ENCODE measurements at regions not wholly inside any gene's neighbourhood (a gene's known extent, or its start where the extent isn't known, plus 50 kb on each side); places are given as distances from the start of the nearest gene placed in this dataset.

DNA sequence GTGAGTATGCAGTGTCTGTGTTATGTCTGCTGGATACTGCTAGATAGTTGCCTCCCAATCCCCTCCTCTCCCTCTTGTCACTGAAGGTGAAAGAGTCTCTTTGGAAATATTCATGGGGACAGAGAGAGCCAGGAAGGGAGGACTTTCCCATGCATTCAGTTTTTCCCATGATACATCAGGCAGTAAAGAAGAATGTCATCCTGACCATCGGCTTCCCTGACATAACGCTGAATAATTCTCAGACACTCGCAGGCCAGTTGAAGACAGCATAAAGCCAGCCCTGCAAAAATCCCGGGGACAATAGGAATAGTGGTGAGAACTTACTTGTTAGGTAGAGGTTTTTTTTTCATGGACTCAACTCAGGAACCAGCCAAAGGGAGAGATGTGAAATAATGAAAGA lies 58.1 kb downstream of the KLF4 start:
- DNase-seq (ENCODE audit: low read depth in 2 of 2), result no peak

DNA sequence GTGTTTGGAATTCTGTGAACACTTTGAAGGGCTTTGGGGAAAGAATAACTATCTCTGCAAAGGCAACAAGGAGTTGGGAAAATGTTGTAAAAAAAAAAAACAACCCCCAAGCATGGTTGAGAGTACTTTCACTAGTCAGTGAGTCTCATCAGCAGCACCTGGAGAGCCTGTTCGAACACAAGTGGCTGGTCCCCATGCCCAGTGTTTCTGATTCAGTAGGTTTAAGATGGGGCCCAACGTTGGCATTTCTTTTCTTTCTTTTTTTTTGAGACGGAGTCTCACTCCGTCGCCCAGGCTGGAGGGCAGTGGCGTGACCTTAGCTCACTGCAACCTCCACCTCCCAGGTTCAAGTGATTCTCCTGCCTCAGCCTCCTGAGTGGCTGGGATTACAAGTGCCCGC lies 59.5 kb downstream of the KLF4 start:
- no peak for DNase-seq (ENCODE audit: low read depth in 2 of 2)

DNA sequence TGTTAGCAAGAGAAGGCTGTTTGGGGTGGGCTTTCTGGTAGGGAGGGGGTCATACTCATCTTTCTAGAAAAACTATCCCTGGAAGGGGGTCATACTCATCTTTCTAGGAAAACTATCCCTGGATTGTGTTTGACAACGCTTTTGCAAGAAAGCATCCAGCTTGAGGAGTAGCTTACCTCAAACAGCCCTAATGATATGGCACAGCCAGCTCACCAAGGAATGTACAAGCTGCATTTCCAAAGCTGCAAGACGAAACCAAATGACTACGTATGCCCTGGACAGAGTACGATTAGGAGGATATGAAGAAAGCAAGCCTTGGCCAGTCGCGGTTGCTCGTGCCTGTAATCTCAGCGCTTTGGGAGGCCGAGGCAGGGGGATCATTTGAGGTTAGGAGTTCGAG lies 63.4 kb downstream of the KLF4 start:
- DNase-seq (ENCODE audit: low read depth in 2 of 2), result no peak

DNA sequence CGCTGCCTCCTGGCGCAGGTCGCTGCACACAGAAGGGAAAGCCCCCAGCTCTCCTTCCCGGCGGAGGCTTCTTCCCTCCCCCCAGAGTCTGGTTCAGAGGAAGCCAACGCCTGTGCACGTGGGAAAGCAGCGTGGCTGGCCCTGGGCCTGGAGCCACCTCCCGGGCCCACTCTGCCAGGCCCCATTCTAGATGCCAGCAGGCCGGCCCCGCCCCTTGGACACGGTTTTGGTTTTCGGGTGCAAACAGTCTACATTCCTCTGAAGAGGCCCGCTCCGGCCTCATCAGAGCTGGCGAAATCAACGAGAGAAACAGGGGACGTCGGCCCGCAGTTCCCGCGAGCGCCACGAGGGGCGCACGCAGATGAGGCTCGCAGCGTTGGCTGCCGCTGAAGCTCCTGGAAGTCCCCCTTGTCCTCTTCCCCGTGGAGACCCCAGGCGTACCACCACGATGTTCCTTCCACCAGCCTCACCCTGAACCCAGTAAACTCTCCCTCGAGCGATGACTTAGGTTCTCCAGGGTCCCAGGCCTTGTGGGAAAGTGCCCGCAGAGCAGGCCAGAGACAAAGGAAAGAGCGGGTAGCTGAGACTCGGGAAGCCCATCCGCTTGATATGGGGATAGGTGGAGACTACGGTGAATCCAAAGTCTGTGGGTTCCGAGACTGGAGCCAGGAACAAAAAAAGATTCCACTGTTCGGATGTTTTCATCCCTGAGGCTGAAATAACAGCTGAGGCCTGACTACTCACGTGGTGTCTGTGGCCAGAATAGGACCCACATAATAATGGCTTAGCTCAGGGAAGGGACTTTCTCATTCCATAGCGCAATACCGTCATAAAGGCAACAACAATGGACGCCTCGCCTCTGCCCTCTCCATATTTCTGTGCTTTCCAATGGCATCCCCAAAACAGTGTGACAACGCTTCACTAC lies 64.2 kb downstream of the KLF4 start:
- peak; percentile 34 to 36 for DNase-seq (ENCODE audit: low read depth in 2 of 2)

DNA sequence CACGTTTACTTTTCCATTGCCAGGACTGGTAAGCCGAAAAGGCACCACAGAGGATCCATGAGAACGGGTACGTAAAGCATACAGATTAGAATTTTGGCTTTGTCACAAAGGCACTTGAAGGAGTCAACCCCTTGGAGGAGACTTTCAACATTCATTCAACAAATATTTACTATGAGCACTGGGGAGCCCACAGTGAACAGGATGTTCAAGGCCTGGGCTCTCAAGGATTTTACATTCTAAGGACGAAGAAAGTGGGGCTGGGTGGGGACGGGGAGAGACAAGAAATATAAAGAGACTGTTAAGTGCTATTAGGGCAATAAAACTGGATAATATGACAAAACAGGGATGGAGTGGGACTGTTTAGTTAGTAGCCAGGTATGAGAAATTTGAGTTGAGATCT lies 66.0 kb downstream of the KLF4 start:
- no peak for DNase-seq (ENCODE audit: low read depth in 2 of 2)

DNA sequence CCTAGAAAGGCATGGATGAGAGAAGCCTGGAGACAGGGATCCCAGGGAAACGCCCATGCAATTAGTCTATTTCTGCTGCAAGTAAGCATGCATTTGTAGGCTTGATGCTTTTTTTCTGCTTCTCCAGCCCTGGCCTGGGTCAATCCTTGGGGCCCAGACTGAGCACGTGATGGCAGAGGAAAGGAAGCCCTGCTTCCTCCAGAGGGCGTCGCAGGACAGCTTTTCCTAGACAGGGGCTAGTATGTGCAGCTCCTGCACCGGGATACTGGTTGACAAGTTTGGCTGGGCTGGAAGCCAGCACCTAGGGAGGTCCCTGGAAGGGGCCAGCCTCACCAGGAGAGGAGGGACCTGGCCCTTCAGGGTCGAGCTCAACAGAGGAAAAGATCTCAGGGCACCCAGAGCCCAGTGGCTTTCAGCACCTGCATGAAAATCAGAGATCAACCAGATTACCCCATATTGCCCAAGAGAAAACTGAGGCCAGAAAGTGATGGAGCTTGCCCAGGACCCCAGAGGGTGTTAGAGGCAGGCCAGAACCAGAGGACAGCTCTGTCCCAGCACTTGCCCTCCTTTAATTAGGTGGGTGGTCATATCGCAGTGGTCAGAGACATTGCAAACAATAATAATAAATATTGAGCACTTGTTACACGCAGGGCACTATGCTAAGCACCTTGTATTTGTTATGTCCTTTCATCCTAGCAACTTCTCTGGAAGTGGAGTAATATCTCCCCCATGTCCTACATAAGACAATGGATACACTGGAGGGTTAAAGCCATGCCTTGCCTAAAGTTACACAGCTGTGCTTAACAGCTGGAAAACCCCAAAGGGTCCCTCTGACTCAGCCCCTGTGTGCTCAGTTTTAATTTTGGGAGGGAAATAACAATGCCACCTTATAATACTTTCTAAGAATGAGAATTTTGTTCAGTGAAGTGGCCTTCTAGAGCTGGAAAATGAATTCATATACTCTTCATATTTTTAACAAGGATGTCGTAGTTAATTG lies 67.1 kb downstream of the KLF4 start:
- DNase-seq (ENCODE audit: low read depth in 2 of 2), result peak; percentile 48 to 53

DNA sequence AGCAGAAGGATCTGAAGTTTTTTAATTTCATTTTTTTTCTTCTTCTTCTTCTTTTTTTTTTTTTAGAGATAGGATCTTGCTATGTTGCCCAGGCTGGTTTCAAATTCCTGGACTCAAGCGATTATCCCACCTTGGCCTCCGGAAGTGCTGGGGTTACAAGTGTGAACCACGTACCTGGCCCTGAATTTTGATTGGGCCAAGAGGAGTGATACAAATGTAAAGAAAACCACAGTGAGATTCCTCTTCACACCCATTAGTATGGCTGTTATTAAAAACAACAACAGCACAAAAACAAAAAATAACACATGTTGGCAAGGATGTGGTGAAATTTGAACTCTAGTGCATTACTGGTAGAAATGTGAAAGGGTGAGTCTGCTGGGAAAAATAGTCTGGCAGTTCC lies 79.1 kb downstream of the KLF4 start:
- DNase-seq (ENCODE audit: low read depth in 2 of 2), result no peak

DNA sequence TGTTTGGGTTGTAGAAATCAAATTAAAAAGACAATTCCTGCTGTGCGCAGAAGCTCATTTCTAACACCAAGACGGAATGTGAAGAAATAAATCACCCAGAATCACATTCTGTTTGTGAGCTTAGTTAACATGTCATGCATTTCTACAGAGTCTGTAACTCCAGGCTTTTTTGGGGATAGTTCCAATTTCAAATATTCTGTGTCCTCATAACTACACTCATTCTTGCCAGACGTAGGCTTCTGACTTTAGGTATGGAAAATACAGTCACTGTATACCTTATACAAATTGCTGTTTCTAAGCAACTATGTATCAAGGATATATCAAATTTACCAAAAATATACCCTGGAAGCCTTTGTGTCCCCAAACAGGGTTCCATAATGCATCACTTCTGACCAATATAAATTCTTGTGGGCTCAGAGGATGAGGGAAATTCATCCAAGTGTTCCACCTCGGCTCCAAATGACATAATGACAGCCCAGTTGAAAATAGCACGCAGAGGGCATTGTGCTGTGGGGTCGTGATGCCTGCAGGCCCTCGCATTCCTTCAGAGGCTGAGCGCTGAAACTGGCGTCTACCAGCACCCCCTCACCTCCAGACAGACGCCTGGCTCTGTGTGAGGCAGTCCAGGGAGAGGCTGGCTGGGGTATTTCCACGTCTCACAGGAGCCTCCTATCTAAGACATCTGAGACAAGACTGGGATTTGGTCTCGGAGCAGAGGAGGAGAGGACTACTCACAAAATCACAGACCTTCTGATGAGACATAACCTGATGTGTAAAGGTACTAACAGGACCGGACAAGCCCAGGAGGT lies 79.8 kb downstream of the KLF4 start:
- no peak for DNase-seq (ENCODE audit: low read depth in 2 of 2)

DNA sequence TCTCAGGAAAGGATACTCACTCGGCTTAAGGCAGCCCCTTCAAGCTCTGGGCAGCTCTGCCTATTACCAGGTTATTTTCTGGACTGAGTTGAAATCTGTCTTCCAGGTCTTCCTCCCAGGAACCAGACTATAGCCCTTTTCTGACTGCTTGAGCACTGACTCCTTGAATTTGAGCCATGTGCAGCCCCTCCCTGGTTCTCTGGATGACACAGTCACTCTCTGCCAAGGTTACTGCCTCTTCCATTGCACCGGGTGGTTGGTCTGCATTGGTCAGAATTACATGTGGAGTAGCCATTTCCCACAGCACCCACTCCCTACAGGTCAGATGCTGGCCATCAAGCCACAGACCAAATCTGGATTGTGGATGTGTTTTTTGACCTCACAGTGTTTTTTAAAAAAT lies 81.9 kb downstream of the KLF4 start:
- no peak for DNase-seq (ENCODE audit: low read depth in 2 of 2)

DNA sequence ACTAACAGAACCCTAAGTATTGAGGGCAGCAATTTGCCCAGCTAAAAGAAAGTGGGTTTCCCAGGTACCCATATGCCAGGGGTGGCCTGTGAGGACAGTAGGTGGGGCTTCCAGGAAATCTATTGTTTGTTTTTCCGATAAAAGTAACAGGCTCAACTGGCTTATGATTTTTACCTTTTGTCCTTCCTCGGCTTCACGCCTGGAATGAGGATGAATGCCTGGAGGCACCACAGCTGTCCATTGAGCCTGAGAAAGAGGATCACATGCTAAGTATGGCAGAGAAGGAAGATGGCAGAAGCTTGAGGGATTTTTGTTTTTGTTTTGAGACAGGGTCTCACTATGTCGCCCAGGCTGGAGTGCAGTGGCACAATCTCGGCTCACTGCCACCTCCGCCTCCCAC lies 84.1 kb downstream of the KLF4 start:
- DNase-seq (ENCODE audit: low read depth in 2 of 2), result no peak

DNA sequence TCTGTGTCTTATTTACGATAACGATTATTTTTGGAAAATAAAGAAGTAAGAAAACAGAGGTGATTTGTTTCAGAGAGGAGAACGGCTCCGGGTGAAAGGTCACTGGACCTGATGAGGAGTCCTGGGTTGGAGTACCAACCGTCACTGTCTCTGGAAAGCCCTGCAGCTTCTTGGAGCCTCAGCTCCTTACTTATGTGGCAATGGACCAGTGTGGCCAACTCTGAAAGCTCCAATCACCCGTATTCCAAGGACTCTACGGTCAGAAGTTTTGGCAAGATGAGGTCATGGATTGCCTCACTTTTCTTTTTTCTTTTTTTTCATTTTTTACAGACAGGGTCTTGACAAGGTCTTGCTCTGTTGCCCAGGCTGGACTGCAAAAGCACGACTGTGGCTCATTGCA lies 84.8 kb downstream of the KLF4 start:
- no peak for DNase-seq (ENCODE audit: low read depth in 2 of 2)

DNA sequence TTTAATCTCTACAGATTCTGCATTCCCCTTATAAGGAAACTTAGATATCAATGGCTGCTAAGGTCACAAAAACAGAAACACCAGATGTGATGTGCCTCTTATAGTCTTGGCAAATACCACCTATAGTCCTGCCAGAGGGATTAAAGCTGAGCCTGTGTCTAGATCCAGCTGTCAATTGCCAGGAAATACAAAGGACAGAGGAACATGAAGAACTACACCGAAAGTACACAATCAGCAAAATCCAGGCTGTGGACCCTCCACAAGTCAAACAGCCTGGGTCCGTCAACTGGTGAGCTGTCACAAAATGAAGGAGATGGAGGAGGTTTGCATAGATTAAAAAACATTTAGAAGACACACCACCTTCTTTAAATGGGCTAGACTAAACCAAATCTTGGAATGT lies 85.4 kb downstream of the KLF4 start:
- DNase-seq (ENCODE audit: low read depth in 2 of 2), result no peak

DNA sequence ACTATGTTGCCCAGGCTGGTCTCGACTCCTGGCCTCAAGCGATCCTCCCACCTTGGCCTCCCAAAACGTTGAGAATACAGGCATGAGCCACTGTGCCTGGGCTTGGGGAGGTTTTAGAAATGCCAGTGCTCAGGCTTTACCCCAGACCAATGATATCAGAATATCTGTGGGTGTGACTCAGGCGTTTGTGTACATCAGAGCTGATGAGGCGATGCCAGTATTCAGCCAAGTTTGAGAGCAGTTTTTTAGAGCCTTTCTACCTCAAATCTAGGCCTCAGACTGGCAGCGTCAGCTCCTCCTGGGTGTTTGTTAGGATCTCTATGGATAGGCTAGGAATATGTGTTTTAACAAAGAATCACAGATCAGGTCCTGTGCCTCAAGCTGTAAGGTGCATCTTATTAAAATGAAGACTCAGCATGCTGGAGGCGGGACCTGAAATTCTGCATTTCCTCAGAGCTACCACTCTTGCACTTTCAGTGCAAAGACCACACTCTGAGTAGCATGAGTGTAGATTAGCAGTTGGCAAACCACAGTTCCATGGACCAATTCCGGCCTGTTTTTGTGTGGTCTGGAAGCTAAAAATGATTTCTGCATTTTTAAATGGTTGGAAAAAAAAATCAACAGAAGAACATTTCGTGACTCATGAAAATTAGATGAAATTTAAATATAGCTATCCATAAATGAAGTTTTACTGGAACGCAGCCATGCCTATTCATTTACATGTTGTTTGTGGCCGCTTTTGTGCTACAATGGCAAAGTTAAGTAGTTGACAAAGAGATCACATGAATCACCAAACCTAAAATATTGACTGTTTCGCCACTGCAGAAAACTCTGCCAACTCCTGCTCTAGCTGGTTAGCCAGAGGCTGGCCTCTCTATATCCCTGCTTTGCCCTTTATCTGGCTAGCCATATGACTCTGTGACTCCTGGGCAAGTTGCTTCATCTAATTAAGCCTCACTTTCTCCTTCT lies 92.2 kb downstream of the KLF4 start:
- DNase-seq (ENCODE audit: low read depth in 2 of 2), result no peak

DNA sequence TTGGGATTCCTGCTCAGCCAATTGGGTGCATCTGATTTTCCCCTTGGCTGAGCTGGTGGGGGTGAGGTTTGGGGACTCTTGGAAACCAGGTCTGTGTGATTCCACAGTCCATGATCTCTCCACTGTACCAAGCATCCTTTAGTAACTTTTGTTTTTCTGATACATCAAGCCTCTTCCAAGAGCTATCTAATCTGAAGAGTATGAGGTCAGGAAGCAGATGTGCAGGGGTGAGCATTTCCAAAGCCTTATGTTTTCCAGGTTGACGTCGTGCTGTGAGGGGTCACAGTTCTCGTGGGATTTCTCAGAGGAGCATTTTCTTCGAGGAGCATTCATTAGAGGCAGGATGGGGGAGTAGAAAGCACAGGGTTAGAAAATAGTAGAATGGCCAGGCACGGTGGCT lies 95.3 kb downstream of the KLF4 start:
- no peak for DNase-seq (ENCODE audit: low read depth in 2 of 2)

DNA sequence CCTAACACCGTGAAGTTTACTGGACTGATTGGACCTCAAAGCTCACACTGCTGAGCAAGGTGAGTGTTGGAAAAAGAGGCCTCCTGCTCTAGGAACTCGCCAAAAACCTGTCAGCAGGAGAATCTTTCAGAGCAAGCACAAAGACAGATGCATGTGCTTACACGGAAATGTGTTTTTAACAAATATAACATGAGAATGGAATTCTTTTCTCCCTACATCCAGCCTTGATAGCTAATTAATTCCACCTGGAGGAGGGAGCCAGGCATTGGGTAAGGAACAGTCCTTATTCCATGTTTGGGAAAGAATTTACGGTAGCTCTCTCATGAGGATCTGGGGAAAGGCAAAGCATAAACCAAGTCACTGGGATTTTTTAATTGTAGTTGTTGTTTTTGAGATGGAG lies 98.8 kb downstream of the KLF4 start:
- DNase-seq (ENCODE audit: low read depth in 2 of 2), result peak; percentile 89

DNA sequence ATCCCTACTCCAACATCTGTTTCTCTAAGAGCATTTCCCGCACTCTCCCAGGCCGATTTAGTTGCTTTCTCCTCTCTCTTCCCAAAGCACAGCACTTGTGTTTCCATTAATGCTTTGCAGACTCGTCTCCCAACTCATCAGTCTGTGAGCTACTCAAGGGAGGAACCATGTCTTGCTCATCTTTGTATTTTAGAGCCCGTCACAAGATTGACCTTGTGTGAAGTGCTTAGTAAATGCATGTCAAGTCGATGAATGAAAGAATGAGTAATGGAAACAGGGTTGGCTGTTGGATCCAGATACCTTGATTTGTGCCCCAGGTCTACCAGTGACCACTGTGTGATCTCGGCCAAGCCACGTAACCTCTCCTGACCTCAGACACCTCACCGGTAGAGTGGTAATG lies 99.3 kb downstream of the KLF4 start:
- no peak for DNase-seq (ENCODE audit: low read depth in 2 of 2)

DNA sequence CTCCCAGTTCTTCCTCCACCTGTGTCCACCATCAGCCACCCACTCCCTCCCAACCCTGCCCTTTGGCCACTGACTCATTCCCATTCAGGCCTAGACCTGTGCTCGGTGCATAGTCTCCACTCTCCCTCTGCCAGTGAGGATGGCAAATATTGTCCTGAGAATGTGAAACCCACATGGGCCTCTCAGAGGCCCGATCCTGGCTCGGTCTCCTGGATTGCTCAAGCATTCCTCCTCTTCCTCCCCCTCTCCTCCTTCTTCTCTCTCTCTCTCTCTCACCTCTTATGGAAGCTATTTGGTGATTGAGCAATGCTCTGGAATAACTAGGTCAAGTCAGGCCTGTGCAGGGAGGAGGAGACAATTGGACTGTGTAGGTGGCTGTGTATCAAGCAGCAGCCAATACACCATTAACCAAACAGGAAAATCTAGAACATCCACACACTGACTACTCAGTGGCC lies 99.9 kb downstream of the KLF4 start:
- peak; percentile 57 to 58 for DNase-seq (ENCODE audit: low read depth in 2 of 2)

DNA sequence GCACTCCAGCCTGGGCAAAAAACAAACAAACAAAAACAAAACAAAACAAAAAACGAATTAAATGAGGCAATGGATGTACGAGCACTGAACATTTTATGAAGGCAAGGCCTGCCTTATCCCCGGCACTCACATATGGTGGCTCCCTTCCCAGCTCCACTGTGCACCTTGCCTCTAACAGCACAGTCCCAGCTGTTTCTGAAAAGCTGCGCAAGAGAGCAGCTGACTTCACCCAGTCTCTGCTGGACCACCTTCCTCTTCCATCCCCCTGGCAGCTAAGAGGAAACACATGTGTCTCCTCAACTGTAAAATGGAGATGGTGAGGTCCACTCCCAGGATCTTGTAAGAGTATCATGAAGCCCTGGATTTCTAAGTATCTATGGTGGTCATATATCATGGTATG lies 100.7 kb downstream of the KLF4 start:
- no peak for DNase-seq (ENCODE audit: low read depth in 2 of 2)

DNA sequence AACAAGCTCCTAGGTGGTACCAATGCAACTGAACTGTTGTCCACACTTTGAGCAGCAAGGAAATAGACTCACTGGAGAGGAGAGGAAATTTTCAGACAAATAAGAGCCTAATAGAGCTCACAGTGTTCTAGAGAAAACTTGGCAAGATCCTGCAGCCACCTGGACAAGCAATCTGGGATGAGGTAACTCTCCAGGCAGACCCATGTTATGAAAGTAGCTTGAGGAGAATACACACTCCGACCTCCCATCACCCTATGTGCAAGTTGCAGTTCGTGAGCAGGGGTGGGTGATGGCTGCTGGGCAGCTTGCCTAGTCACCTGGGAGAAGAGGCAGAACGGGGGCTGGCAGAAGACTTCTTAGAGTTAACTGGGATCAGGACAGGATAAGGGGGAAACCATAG lies 102.2 kb downstream of the KLF4 start:
- no peak for DNase-seq (ENCODE audit: low read depth in 2 of 2)

DNA sequence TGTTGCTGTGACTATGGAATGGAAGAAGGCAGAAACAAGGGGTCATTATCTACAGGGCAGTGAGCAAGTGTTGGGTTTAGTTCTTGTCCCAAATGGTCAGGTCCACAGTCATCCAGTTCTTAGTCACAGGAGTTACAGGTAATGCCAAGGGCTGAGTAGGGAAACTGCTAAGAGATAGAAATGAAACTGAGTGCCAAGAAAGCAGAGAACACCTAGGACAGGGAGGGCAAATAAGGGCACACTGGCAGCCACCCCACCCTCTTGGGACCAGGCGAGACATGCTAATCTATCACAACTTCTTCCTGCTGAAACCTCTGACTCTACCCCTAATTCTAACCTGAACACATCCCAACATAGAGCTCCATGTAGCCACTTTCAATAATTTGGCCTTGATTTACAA lies 103.2 kb downstream of the KLF4 start:
- DNase-seq (ENCODE audit: low read depth in 2 of 2), result no peak

Data from fibroblast of skin of left quadriceps (primary cell).